ENCODE measurements at regions not wholly inside any gene's neighbourhood (a gene's known extent, or its start where the extent isn't known, plus 50 kb on each side); places are given as distances from the start of the nearest gene placed in this dataset.

- TF ChIP-seq GATA2 (IDR thresholded peaks at IDR 0.05; ENCODE audit: low read depth, low read length) (no peak), GATA3 (IDR thresholded peaks at IDR 0.05; ENCODE audit: low read depth, low read length) (no peak)
These were observed 62.0 kb upstream of the IER5L start for GRCh38 chr9:129239946-129240490.

Measured in SH-SY5Y (cell line).